ENCODE measurements at regions not wholly inside any gene's neighbourhood (a gene's known extent, or its start where the extent isn't known, plus 50 kb on each side); places are given as distances from the start of the nearest gene placed in this dataset.

DNA sequence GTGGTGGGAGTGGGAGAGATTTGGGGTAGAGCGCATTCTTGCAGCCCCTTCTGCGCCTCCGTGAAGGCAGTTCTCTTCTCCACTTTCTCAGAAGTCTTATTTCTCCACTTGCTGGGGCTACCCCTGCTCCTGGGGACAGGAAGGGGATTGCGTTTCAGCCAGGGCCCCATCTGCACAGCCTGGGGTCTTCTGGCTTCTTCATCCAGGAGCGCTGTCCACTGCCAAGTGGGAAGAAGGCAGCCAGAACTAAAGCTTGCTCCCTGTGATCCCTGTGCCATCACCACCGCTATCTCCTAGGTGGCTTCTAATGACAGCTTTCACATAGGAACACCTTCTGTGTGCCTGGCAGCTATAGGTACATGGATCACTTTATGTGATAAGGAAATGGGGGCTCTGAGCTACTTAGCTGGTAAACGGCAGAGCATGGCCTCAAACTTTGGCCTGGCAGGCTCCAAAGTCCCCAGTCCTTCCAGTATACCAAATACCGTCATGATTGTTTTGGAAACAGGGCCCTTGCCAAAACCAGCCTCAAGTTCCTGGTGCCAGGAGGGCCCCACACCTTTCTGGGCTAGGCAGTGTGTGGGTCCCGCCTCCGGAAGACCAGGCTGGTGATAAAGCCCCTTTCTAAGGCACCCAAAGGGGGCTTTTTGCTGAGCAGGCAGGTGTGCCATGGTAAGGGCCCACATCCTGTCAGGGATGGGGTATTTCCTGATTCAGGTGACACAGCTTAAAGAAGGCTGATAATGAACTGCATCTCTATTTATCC, 60.4 kb upstream of the PAX6 start:
- H3K4me3 ChIP-seq: no peak overlapping the region
- peaks cover 0 to 6% (median 0%) of the 10 kb centered on the region in 4 donors for H3K9me3 ChIP-seq (ENCODE audit: control insufficient read depth in 4 of 4, insufficient read depth in 3 of 4, low read length in 3 of 4)
- peaks cover 2 to 30% (median 11%) of the 10 kb centered on the region in 3 donors for H3K27me3 ChIP-seq (ENCODE audit: control insufficient read depth in 3 of 3, insufficient read depth in 3 of 3, low read length in 2 of 3)
- DNase-seq (no peak), ATAC-seq (ENCODE audit: insufficient read depth, low FRiP score) (no peak)
- TF ChIP-seq, protein P1, sequence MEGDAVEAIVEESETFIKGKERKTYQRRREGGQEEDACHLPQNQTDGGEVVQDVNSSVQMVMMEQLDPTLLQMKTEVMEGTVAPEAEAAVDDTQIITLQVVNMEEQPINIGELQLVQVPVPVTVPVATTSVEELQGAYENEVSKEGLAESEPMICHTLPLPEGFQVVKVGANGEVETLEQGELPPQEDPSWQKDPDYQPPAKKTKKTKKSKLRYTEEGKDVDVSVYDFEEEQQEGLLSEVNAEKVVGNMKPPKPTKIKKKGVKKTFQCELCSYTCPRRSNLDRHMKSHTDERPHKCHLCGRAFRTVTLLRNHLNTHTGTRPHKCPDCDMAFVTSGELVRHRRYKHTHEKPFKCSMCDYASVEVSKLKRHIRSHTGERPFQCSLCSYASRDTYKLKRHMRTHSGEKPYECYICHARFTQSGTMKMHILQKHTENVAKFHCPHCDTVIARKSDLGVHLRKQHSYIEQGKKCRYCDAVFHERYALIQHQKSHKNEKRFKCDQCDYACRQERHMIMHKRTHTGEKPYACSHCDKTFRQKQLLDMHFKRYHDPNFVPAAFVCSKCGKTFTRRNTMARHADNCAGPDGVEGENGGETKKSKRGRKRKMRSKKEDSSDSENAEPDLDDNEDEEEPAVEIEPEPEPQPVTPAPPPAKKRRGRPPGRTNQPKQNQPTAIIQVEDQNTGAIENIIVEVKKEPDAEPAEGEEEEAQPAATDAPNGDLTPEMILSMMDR (IDR thresholded peaks at IDR 0.05; ENCODE audit: control extremely low read depth, extremely low read depth): no peak
- H3K4me1 ChIP-seq (ENCODE audit: control insufficient read depth in 5 of 5, insufficient read depth in 5 of 5, low read length in 5 of 5): peaks cover 0 to 4% (median 0%) of the 10 kb centered on the region in 5 donors
- H3K27ac ChIP-seq (ENCODE audit: low read depth in 1 of 2, low read length in 1 of 2): no peak overlapping the region
- WGBS, 2 donors: 50 to 59% methylated on average over 10 of the region's 10 CpGs
- no peaks in the 10 kb centered on the region for H3K36me3 ChIP-seq (ENCODE audit: control insufficient read depth in 4 of 4, insufficient read depth in 4 of 4, low read length in 4 of 4)
- no peak overlapping the region for H3K9ac ChIP-seq (ENCODE audit: insufficient read depth in 1 of 2, low read length in 2 of 2)

DNA sequence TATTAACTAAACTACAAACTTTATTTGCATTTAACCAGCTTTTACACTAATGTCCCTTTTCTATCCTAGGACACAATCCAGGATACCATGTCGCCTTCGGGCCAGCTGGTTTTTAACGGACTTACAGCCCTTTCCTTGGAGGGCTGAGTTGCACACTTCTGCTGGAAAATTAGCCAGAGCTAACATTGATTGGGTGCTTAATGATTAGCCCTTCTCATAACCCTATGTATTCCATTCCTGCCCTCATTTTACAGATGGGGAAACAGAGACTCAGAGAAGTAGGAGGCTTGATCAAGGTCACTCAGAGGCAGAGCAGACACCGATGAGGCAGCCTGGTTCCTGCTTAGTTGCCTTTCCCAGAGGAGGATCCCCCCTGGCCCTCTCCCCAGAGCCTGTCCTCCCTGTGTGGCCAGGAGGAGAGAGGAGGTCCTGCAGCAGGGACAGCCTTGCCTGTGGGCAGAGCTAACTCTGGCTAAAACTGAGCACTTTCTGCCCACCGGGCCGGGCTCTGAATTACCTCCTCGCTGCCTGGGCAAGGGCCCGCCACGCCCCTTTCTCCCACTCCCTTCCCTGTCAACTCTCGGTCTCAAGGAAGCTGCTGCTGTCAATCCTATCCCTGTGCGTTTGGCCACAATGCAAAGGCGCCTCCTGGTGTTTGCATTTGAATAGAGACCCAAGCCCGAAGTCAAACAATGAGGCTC, 59.6 kb upstream of the PAX6 start:
- H3K27me3 ChIP-seq (ENCODE audit: control insufficient read depth in 3 of 3, insufficient read depth in 3 of 3, low read length in 2 of 3): peaks cover 2 to 28% (median 14%) of the 10 kb centered on the region in 3 donors
- H3K36me3 ChIP-seq (ENCODE audit: control insufficient read depth in 4 of 4, insufficient read depth in 4 of 4, low read length in 4 of 4): no peaks in the 10 kb centered on the region
- WGBS, 2 donors: 18% methylated on average over 13 of the region's 13 CpGs
- TF ChIP-seq, protein P1 (IDR thresholded peaks at IDR 0.05; ENCODE audit: control extremely low read depth, extremely low read depth): peak; percentile 20
- no peak overlapping the region for H3K4me3 ChIP-seq
- H3K9me3 ChIP-seq (ENCODE audit: control insufficient read depth in 4 of 4, insufficient read depth in 3 of 4, low read length in 3 of 4): peaks cover 0 to 9% (median 0%) of the 10 kb centered on the region in 4 donors
- H3K9ac ChIP-seq (ENCODE audit: insufficient read depth in 1 of 2, low read length in 2 of 2): no peak overlapping the region
- ATAC-seq (ENCODE audit: insufficient read depth, low FRiP score) (no peak), DNase-seq (peak; percentile 69 to 73 (median 71))
- peaks cover 0 to 4% (median 0%) of the 10 kb centered on the region in 5 donors for H3K4me1 ChIP-seq (ENCODE audit: control insufficient read depth in 5 of 5, insufficient read depth in 5 of 5, low read length in 5 of 5)
- H3K27ac ChIP-seq (ENCODE audit: low read depth in 1 of 2, low read length in 1 of 2): no peak overlapping the region

- no peak overlapping the region for H3K27ac ChIP-seq (ENCODE audit: low read depth in 1 of 2, low read length in 1 of 2)
- H3K4me3 ChIP-seq: no peak overlapping the region
- peaks cover 0 to 11% (median 0%) of the 10 kb centered on the region in 4 donors for H3K9me3 ChIP-seq (ENCODE audit: control insufficient read depth in 4 of 4, insufficient read depth in 3 of 4, low read length in 3 of 4)
- WGBS, 2 donors: 87 to 89% methylated on average over 5 of the region's 5 CpGs
- peaks cover 0 to 4% (median 0%) of the 10 kb centered on the region in 5 donors for H3K4me1 ChIP-seq (ENCODE audit: control insufficient read depth in 5 of 5, insufficient read depth in 5 of 5, low read length in 5 of 5)
- no peaks in the 10 kb centered on the region for H3K36me3 ChIP-seq (ENCODE audit: control insufficient read depth in 4 of 4, insufficient read depth in 4 of 4, low read length in 4 of 4)
- ATAC-seq (ENCODE audit: insufficient read depth, low FRiP score): no peak
- peaks cover 2 to 32% (median 18%) of the 10 kb centered on the region in 3 donors for H3K27me3 ChIP-seq (ENCODE audit: control insufficient read depth in 3 of 3, insufficient read depth in 3 of 3, low read length in 2 of 3)
- no peak overlapping the region for H3K9ac ChIP-seq (ENCODE audit: insufficient read depth in 1 of 2, low read length in 2 of 2)
- no peak for DNase-seq
- TF ChIP-seq, protein P1 (IDR thresholded peaks at IDR 0.05; ENCODE audit: control extremely low read depth, extremely low read depth): no peak
Measured at GRCh38 chr11:31869986-31870385, 58.9 kb upstream of the PAX6 start.

Data from lung (tissue), 11 donors.